Esophagus squamous epithelium (tissue), 4 donors: ENCODE measurements at regions not wholly inside any gene's neighbourhood (a gene's known extent, or its start where the extent isn't known, plus 50 kb on each side); places are given as distances from the start of the nearest gene placed in this dataset.

Experiments used
- CTCF ChIP-seq, 6 experiments: fragments of 450-650 bp in 4 of 6; fragments of 200-600 bp in 2 of 6; sonication (generic) in 2 of 6; IDR thresholded peaks; one replicate each; pipeline ENCODE4 v1.5.1; 2016 to 2019; ENCODE audit warnings: antibody characterized with exemption in 6 of 6, mild to moderate bottlenecking in 4 of 6, moderate library complexity in 4 of 6
- POLR2A ChIP-seq, 4 donors: fragments of 450-650 bp; IDR thresholded peaks; one replicate each; pipeline ENCODE4 v1.6.1; 2017; ENCODE audit warnings: antibody characterized with exemption in 4 of 4, mild to moderate bottlenecking in 4 of 4, moderate library complexity in 3 of 4

DNA sequence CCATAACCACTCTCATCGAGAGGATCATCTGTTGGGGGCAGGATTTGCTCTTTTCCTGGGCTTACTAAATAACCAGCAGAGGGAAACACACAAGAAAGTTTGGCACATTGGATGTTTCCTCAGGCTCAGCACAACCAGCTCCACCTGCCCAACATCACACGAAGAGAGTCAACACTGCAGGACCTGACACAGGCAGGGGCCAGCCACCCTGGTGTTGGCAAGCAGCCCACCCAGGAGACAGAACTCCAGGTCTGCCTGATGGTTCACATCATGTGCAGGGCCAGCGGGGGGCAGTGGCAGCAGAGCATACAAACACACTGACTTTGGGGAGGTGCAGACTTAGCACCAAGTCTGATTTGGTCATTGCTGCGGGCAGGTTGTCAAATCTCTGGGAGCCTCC is 182.3 kb upstream of the GALNT2 start:
- no peak for TF ChIP-seq CTCF (IDR thresholded peaks at IDR 0.05)
- no peak for TF ChIP-seq POLR2A (IDR thresholded peaks at IDR 0.05)
